ENCODE measurements at regions not wholly inside any gene's neighbourhood (a gene's known extent, or its start where the extent isn't known, plus 50 kb on each side); places are given as distances from the start of the nearest gene placed in this dataset.

DNA sequence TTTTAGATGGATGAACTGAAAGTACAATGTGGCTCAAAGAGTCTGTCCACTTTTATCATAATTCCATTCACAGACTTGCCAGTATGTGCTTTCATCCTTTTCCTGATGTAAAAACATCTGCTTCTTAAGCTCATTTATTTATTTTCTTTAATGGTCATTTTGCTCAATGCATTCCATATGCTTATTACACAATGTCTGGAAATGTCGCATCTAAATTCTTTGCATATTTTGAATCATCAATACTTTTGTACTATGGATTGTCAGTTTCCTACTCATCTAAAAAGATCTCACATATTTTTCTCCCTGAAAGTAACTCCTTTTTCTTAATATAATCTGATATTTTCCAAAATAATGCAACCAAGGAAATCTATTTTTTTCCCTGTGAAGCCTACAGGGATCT is 1315.8 kb downstream of the EFNB2 start:
- no peak overlapping the region for H3K4me3 ChIP-seq
- no peak overlapping the region for H3K27ac ChIP-seq
- no peak for ATAC-seq
- no peaks in the 10 kb centered on the region for H3K4me1 ChIP-seq
- intact Hi-C loops (cut with DNase I): no loop called here
- WGBS (ENCODE audit: insufficient coverage, low coverage, low lambda C conversion rate, missing lambda C conversion rate): 65% methylated on average over 1 of the region's 1 CpG
- no peaks in the 10 kb centered on the region for H3K36me3 ChIP-seq
- H3K27me3 ChIP-seq: no peaks in the 10 kb centered on the region
- H3K9me3 ChIP-seq: no peaks in the 10 kb centered on the region
- TF ChIP-seq, protein P1, sequence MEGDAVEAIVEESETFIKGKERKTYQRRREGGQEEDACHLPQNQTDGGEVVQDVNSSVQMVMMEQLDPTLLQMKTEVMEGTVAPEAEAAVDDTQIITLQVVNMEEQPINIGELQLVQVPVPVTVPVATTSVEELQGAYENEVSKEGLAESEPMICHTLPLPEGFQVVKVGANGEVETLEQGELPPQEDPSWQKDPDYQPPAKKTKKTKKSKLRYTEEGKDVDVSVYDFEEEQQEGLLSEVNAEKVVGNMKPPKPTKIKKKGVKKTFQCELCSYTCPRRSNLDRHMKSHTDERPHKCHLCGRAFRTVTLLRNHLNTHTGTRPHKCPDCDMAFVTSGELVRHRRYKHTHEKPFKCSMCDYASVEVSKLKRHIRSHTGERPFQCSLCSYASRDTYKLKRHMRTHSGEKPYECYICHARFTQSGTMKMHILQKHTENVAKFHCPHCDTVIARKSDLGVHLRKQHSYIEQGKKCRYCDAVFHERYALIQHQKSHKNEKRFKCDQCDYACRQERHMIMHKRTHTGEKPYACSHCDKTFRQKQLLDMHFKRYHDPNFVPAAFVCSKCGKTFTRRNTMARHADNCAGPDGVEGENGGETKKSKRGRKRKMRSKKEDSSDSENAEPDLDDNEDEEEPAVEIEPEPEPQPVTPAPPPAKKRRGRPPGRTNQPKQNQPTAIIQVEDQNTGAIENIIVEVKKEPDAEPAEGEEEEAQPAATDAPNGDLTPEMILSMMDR (IDR thresholded peaks at IDR 0.05): no peak
- TF ChIP-seq POLR2A (IDR thresholded peaks at IDR 0.05): no peak
- DNase-seq: no peak

DNA sequence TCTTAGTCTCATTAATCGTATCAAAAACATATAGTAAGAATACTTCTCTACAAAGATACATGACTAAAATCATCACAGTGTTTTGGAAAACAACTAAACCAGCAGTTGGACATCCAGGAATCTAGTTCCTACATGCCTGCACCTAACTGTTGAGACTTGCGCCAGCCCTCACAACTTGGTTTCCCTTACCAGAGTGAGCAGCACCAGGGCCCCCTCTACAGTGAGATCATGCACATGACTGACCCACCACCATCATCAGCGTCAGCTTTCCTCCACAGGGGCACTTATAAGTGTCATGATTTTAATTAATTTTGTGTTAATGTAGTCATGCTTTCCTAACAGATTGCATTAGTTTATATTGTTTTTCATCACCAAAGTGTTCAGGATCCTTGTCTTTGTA is 1322.0 kb downstream of the EFNB2 start:
- 42% methylated on average over 2 of the region's 3 CpGs for WGBS (ENCODE audit: insufficient coverage, low coverage, low lambda C conversion rate, missing lambda C conversion rate)
- Histone ChIP-seq H3K4me3 (no peak overlapping the region), H3K27ac (no peak overlapping the region), H3K4me1 (no peaks in the 10 kb centered on the region), H3K27me3 (no peaks in the 10 kb centered on the region), H3K36me3 (no peaks in the 10 kb centered on the region), H3K9me3 (no peaks in the 10 kb centered on the region)
- ATAC-seq: no peak
- intact Hi-C loops (cut with DNase I): no loop called here
- no peak for DNase-seq
- no peak for TF ChIP-seq POLR2A (IDR thresholded peaks at IDR 0.05)
- TF ChIP-seq, protein P1 (IDR thresholded peaks at IDR 0.05): no peak

DNA sequence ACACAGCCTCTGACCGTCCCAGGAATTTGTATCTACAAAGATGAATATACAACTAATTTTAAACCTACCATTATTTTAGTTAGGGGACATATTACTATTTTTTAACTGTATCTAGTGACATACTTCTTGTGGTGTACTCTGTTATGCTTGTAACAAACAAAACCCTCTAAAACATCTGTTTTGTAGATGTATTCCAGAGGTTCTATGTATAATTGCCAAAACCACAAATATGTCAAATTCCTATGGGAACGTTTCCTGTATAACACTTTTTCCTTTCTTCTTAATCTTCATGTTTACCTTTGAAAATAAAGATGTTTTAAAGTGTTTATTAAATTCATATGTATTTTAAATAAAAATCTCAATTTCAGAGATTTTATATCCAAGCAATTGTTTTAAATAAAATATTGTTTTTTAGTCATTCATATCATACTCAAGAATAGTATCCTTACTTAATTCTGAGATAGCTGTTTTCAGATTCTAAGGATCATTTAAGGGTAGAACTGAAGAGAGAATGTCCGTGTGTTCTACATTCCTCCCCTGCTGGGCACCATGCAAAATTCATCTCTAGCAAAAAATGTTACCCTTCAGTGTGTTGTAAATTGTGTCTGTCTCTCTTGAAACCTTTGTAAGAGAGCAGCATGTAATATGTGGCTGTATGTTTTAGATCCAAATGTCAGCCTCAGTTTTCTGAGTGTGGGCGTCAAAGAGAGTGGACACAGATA is 1327.7 kb downstream of the EFNB2 start:
- WGBS (ENCODE audit: insufficient coverage, low coverage, low lambda C conversion rate, missing lambda C conversion rate): 26% methylated on average over 4 of the region's 4 CpGs

DNA sequence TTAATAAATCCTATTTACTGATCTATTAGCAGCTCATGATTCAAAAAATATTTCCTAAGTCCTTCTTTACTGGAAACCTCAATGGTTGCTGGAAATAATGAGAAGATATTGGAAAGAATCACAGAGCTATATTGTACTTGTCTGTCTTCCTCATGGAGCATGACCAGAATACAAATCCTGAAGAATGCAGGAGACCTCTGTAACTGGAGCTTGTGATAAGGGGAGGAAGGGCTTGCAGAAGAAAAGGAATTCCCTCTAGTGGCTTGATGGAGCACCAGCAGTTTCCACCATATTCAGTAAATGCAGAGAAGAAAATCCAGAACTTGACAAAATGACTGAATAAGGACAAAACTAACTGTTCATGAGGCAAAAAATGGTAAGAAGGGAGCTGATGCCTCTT is 1333.1 kb downstream of the EFNB2 start:
- Histone ChIP-seq H3K4me3 (no peak overlapping the region), H3K36me3 (no peaks in the 10 kb centered on the region), H3K27me3 (no peaks in the 10 kb centered on the region), H3K27ac (no peak overlapping the region), H3K4me1 (no peaks in the 10 kb centered on the region), H3K9me3 (no peaks in the 10 kb centered on the region)
- ATAC-seq (peak; percentile 48 to 76 (median 48)), DNase-seq (no peak)
- intact Hi-C loops (cut with DNase I): no loop called here
- TF ChIP-seq, protein P1 (IDR thresholded peaks at IDR 0.05): peak; percentile 20 to 56 (median 38)
- no peak for TF ChIP-seq POLR2A (IDR thresholded peaks at IDR 0.05)

More for the DNA sequence above, 1327.7 kb downstream of the EFNB2 start:
- intact Hi-C loops (cut with DNase I): no loop called here
- TF ChIP-seq, protein P1 (IDR thresholded peaks at IDR 0.05): no peak
- no peak for TF ChIP-seq POLR2A (IDR thresholded peaks at IDR 0.05)
- no peak for DNase-seq
- H3K9me3 ChIP-seq: no peaks in the 10 kb centered on the region
- no peak overlapping the region for H3K27ac ChIP-seq
- H3K27me3 ChIP-seq: no peaks in the 10 kb centered on the region
- H3K36me3 ChIP-seq: no peaks in the 10 kb centered on the region
- H3K4me3 ChIP-seq: no peak overlapping the region
- H3K4me1 ChIP-seq: no peaks in the 10 kb centered on the region
- no peak for ATAC-seq

DNA sequence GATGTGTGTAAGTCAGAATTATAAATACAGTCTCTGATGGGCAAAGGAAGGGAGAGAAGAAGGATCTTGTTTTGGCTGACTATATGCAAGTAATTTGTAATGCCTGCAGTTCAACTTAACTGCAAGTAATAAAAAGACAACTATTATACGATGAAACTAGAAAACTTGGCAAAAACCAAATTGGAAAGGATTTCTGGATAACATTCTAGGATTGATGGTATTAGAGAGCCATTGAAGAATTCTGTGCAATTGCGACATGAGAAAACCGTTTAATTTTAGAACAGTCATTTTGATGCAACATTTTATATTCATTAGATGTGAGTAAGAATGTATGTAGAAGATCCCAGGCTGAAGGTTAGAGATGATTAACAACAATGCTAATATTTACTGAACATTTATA is 1334.1 kb downstream of the EFNB2 start:
- H3K9me3 ChIP-seq: no peaks in the 10 kb centered on the region
- intact Hi-C loops (cut with DNase I): no loop called here

More for the DNA sequence above, 1334.1 kb downstream of the EFNB2 start:
- no peak overlapping the region for H3K27ac ChIP-seq
- H3K4me1 ChIP-seq: no peaks in the 10 kb centered on the region
- H3K36me3 ChIP-seq: no peaks in the 10 kb centered on the region
- no peaks in the 10 kb centered on the region for H3K27me3 ChIP-seq
- DNase-seq (no peak), ATAC-seq (no peak)
- WGBS (ENCODE audit: insufficient coverage, low coverage, low lambda C conversion rate, missing lambda C conversion rate): 55% methylated on average over 3 of the region's 3 CpGs
- no peak for TF ChIP-seq POLR2A (IDR thresholded peaks at IDR 0.05)
- TF ChIP-seq, protein P1 (IDR thresholded peaks at IDR 0.05): no peak
- no peak overlapping the region for H3K4me3 ChIP-seq

All from right lobe of liver (tissue), 6 donors.